ENCODE measurements at regions not wholly inside any gene's neighbourhood (a gene's known extent, or its start where the extent isn't known, plus 50 kb on each side); places are given as distances from the start of the nearest gene placed in this dataset.

DNA sequence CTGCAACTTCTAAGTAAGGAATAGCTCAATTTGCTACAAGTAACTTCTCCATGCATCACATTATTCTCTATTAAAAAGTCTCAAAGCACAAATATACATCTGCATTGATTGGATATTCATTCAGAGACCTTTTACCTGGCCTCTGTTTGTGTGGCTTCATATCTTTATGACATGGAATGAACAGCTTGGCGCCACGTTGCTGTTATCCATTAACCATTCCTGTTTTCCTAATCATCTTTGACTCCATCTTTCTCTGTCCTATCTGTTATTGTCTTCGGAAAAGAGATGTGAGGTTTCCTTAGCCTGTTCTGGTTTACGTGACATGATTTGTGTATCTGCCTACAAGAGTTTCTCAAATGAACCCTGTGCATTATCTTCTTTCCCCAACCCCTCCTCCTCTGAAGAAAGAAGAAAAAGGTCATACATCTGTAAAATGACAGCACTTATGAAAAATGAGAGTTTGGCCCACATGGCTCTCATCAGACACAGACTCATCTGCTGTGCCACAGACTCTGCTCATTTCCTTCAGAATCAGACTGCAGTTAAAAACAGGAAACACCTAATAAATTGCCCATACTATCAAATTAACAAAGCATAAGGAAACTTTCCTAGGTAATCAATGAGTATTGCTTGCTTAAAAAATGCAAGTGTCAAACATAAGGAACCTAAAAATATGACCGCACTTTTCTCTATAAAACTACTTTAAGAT lies 347.6 kb upstream of the FAM241A start:
- DNase-seq (ENCODE audit: low spot score), result no peak

- DNase-seq (ENCODE audit: low spot score), result no peak
Measured at GRCh38 chr4:111798840-111799239, 346.4 kb upstream of the FAM241A start.

GRCh38 chr4:111800551-111800950 lies 344.7 kb upstream of the FAM241A start:
- no peak for DNase-seq (ENCODE audit: low spot score)

- no peak for DNase-seq (ENCODE audit: low spot score)
Measured at GRCh38 chr4:111802191-111802590, 343.1 kb upstream of the FAM241A start.

DNA sequence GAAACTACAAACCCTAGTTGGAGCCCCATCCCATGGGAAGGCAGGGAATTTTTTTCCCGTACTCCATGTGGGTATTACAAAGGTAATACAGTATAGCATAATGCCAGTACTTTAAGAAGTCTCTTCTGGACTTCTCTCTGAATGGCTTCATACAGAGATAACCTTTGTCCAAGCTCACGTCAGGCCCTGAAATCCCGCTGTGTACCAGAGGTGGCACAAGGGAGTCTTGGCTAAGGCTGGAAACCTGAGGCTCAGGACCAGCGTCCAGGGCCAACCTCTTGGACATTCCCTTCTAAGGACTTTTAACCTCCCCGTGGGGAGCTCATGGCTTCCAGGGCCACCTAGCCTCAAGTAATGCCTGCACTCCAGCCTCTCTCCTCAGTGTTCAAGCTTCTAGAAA lies 338.9 kb upstream of the FAM241A start:
- no peak for DNase-seq (ENCODE audit: low spot score)

DNA sequence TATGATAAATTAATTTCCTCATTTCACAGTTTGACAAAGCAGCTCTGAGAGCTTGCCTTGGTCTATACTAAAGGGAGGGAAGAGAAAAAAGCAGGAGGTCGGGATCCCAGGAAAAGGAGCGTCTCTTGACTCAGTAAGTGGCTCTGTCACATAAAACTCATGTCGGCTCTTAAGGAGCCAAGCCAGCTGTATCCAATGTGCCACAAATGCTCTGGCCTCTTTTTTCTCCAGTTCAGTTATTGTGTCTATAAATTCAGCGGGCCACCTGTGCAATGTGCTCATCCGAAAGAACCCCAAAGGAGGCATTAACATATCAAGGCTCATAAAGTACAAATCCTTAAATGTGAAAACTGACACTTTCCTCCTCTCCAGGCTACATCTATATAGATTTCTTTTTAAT lies 337.7 kb upstream of the FAM241A start:
- DNase-seq (ENCODE audit: low spot score), result no peak

GRCh38 chr4:111808174-111808573 lies 337.1 kb upstream of the FAM241A start:
- DNase-seq (ENCODE audit: low spot score), result no peak

DNA sequence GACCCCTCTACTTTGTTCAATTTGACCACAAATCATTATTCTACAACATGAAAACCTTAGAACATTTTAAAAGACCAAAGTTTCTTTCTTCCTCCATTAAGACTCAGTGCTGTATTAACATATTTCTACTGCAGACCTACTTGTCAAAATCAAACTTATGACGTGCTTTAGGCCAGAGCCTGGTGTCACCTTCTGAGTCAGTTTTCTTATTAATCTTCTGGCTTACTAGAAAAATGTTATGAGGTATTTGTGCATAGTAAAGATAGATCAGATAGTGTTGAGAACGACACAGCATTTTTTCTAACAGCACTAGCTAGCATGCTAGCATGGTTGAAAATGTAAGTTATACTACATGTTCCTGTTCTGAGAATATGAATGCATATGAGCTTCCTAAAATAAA lies 333.6 kb upstream of the FAM241A start:
- no peak for DNase-seq (ENCODE audit: low spot score)

GRCh38 chr4:111812114-111812513 lies 333.1 kb upstream of the FAM241A start:
- no peak for DNase-seq (ENCODE audit: low spot score)

- DNase-seq (ENCODE audit: low spot score), result no peak
Measured at GRCh38 chr4:111812760-111813159, 332.5 kb upstream of the FAM241A start.

DNA sequence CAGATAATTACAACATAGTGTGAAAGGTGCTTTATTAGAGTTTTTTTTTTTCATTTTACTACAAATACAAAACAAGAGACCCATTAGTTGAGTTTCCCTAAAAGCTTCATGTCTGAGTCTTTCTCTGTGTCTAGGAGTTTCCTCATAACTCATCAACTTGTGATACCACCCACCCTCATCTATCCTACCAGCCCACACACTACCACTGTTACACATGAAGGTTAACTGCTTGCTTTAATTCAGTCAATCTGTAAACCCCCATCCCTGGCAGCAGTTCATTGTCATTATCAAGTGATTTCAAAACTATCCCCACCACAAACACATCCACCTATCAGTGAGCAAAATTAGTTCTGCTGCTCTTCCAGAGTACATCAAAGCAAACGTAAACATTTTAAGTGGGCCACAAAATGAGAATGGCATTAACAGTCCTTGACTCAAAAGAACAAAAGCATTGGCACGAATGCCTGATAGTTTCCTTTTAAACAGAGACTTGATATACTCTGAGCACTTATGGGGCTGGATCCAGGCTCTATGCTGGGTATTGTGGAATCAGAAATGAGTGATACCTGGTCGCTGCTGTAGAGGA lies 331.6 kb upstream of the FAM241A start:
- no peak for DNase-seq (ENCODE audit: low spot score)

GRCh38 chr4:111814961-111815360 lies 330.3 kb upstream of the FAM241A start:
- no peak for DNase-seq (ENCODE audit: low spot score)

- DNase-seq (ENCODE audit: low spot score), result no peak
Measured at GRCh38 chr4:111821342-111821741, 323.9 kb upstream of the FAM241A start.

DNA sequence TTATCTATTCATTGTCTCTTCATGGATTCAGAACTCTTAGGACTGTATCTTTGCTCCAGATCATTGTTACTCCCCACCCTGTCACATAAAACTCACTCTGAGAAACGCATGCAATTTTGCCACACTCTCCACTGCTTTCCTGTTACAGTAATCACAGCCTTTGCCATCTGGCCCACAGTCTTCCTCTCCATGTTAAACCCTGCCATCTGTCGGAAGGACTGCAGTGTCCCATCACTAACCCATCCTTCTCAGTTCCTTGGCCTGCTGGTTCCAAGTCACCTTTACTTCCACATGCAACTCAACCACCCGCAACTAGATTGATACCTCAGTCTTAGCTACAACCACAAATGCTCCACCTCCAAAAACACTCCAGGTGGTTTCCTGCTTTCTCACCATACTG lies 308.7 kb upstream of the FAM241A start:
- DNase-seq (ENCODE audit: low spot score), result no peak

DNA sequence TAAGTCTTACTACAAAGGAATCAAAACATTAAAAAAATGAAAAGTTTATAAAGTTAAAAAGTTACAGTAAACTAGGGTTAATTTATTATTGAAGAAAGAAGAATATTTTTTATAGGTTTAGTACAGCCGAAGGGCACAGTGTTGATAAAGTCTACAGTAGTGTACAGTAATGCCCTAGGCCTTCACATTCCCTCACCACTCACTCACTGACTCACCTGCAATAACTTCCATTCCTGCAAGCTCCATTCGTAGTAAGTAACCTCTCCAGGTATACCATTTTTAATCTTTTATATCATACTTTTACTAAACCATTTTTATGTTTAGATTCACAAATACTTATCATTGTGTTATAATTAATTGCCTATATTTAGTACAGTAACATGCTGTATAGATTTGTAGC lies 307.5 kb upstream of the FAM241A start:
- no peak for DNase-seq (ENCODE audit: low spot score)

- no peak for DNase-seq (ENCODE audit: low spot score)
Measured at GRCh38 chr4:111838406-111838930, 306.8 kb upstream of the FAM241A start.

- no peak for DNase-seq (ENCODE audit: low spot score)
Measured at GRCh38 chr4:111839141-111839540, 306.1 kb upstream of the FAM241A start.

DNA sequence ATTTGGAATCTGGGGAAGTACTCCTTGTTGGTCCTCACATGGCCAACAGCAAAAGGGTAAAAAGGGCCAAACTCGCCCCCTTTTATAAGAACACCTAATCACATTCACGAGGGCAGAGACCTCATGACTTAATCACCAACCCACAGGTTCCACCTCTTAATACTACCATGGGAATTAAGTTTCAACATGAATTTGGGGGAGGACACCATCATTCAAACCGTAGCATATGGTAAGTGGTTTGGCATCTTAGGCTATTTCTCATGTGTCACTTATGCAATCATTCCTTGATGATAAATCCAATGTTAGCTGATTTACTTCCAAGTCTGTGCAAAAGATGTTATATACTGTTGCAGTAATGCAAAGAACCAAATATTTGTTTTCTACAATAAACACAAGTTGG lies 302.9 kb upstream of the FAM241A start:
- DNase-seq (ENCODE audit: low spot score), result no peak

GRCh38 chr4:111847296-111848008 lies 297.8 kb upstream of the FAM241A start:
- DNase-seq (ENCODE audit: low spot score), result no peak

GRCh38 chr4:111849746-111850284 lies 295.4 kb upstream of the FAM241A start:
- no peak for DNase-seq (ENCODE audit: low spot score)

- no peak for DNase-seq (ENCODE audit: low spot score)
Measured at GRCh38 chr4:111854494-111855087, 290.7 kb upstream of the FAM241A start.

GRCh38 chr4:111855308-111855707 lies 289.9 kb upstream of the FAM241A start:
- no peak for DNase-seq (ENCODE audit: low spot score)

DNA sequence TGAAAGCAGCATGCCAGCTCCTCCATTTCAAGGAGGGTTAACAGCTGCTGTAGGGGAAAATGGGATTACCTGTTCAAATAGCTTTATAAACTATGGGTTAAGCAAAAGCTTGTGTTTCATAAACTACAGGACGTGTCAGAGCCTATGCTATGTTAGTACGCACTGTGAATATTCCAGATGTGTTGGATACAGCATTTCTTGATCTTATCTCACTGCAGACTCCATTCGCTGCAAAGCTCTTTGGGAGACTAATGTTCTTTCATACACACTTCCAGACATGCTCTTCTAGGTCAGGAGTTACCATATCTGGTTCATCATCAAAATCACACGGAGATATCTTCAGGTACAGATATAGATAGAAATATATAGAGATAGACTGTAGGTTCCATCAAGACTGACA lies 281.2 kb upstream of the FAM241A start:
- DNase-seq (ENCODE audit: low spot score), result no peak

Measured in CD4-positive, alpha-beta T cell treated with Interleukin-2 at 100 ng/mL for 4 hours (primary cell).